ENCODE measurements at regions not wholly inside any gene's neighbourhood (a gene's known extent, or its start where the extent isn't known, plus 50 kb on each side); places are given as distances from the start of the nearest gene placed in this dataset.

GRCh38 chr18:55079481-55080355, 120.5 kb upstream of the CCDC68 start:
- H3K4me1 Mint-ChIP-seq = no peaks in the 10 kb centered on the region
- H3K27me3 ChIP-seq (replicated peaks in 1 of 2; ENCODE audit: control insufficient read depth in 2 of 2, extremely low read depth in 1 of 2, insufficient read depth in 2 of 2, low read length in 1 of 2) = no peaks in the 10 kb centered on the region
- no peak overlapping the region for H3K4me3 Mint-ChIP-seq
- H3K36me3 ChIP-seq (ENCODE audit: control insufficient read depth in 2 of 2, extremely low read depth in 1 of 2, insufficient read depth in 1 of 2, low read length in 1 of 2) = no peaks in the 10 kb centered on the region
- ATAC-seq (replicated peaks in 1 of 4) (no peak), DNase-seq (no peak)
- no peaks in the 10 kb centered on the region for H3K9me3 Mint-ChIP-seq
- no peaks in the 10 kb centered on the region for H3K9me3 ChIP-seq
- H3K4me3 ChIP-seq (ENCODE audit: control insufficient read depth in 1 of 2, extremely low read depth in 1 of 2, low read length in 1 of 2) = no peak overlapping the region
- 66% methylated on average over 9 of the region's 17 CpGs for WGBS (ENCODE audit: insufficient coverage)
- H3K36me3 Mint-ChIP-seq = no peaks in the 10 kb centered on the region
- H3K4me1 ChIP-seq (ENCODE audit: control insufficient read depth in 1 of 2, extremely low read depth in 1 of 2, insufficient read depth in 2 of 2, low read length in 2 of 2) = no peaks in the 10 kb centered on the region
- ChIA-PET POLR2A (no interaction called here), CTCF (no interaction called here)
- H3K27ac Mint-ChIP-seq = no peak overlapping the region
- no peak overlapping the region for H3K27ac ChIP-seq (ENCODE audit: low read length)
- H3K27me3 Mint-ChIP-seq = peaks cover 0 to 11% of the 10 kb centered on the region in 2 donors

GRCh38 chr18:55079067-55079466, 119.8 kb upstream of the CCDC68 start:
- Histone ChIP-seq H3K9me3 (no peaks in the 10 kb centered on the region), H3K27me3 (replicated peaks in 1 of 2; ENCODE audit: control insufficient read depth in 2 of 2, extremely low read depth in 1 of 2, insufficient read depth in 2 of 2, low read length in 1 of 2) (no peaks in the 10 kb centered on the region), H3K4me1 (ENCODE audit: control insufficient read depth in 1 of 2, extremely low read depth in 1 of 2, insufficient read depth in 2 of 2, low read length in 2 of 2) (no peaks in the 10 kb centered on the region), H3K36me3 (ENCODE audit: control insufficient read depth in 2 of 2, extremely low read depth in 1 of 2, insufficient read depth in 1 of 2, low read length in 1 of 2) (no peaks in the 10 kb centered on the region), H3K4me3 (ENCODE audit: control insufficient read depth in 1 of 2, extremely low read depth in 1 of 2, low read length in 1 of 2) (no peak overlapping the region), H3K27ac (ENCODE audit: low read length) (no peak overlapping the region)
- DNase-seq (no peak), ATAC-seq (replicated peaks in 1 of 4) (no peak)
- 64% methylated on average over 4 of the region's 6 CpGs for WGBS (ENCODE audit: insufficient coverage)
- H3K27ac Mint-ChIP-seq = no peak overlapping the region
- H3K27me3 Mint-ChIP-seq = peaks cover 0 to 11% of the 10 kb centered on the region in 2 donors
- ChIA-PET POLR2A (no interaction called here), CTCF (no interaction called here)
- no peaks in the 10 kb centered on the region for H3K36me3 Mint-ChIP-seq
- no peaks in the 10 kb centered on the region for H3K4me1 Mint-ChIP-seq
- no peak overlapping the region for H3K4me3 Mint-ChIP-seq
- no peaks in the 10 kb centered on the region for H3K9me3 Mint-ChIP-seq

GRCh38 chr18:55078303-55078932, 119.2 kb upstream of the CCDC68 start:
- Histone ChIP-seq H3K27me3 (replicated peaks in 1 of 2; ENCODE audit: control insufficient read depth in 2 of 2, extremely low read depth in 1 of 2, insufficient read depth in 2 of 2, low read length in 1 of 2) (no peaks in the 10 kb centered on the region), H3K36me3 (ENCODE audit: control insufficient read depth in 2 of 2, extremely low read depth in 1 of 2, insufficient read depth in 1 of 2, low read length in 1 of 2) (no peaks in the 10 kb centered on the region), H3K27ac (ENCODE audit: low read length) (no peak overlapping the region), H3K4me1 (ENCODE audit: control insufficient read depth in 1 of 2, extremely low read depth in 1 of 2, insufficient read depth in 2 of 2, low read length in 2 of 2) (no peaks in the 10 kb centered on the region), H3K9me3 (no peaks in the 10 kb centered on the region), H3K4me3 (ENCODE audit: control insufficient read depth in 1 of 2, extremely low read depth in 1 of 2, low read length in 1 of 2) (no peak overlapping the region)
- Mint-ChIP-seq H3K27ac (no peak overlapping the region), H3K4me1 (no peaks in the 10 kb centered on the region), H3K9me3 (no peaks in the 10 kb centered on the region), H3K27me3 (peaks cover 0 to 11% of the 10 kb centered on the region in 2 donors), H3K36me3 (no peaks in the 10 kb centered on the region), H3K4me3 (no peak overlapping the region)
- DNase-seq (no peak), ATAC-seq (replicated peaks in 1 of 4) (no peak)
- CTCF ChIA-PET = no interaction called here
- POLR2A ChIA-PET = no interaction called here
- 92% methylated on average over 4 of the region's 8 CpGs for WGBS (ENCODE audit: insufficient coverage)

GRCh38 chr18:55076643-55077218, 117.5 kb upstream of the CCDC68 start:
- Histone ChIP-seq H3K27ac (ENCODE audit: low read length) (no peak overlapping the region), H3K36me3 (ENCODE audit: control insufficient read depth in 2 of 2, extremely low read depth in 1 of 2, insufficient read depth in 1 of 2, low read length in 1 of 2) (no peaks in the 10 kb centered on the region), H3K4me1 (ENCODE audit: control insufficient read depth in 1 of 2, extremely low read depth in 1 of 2, insufficient read depth in 2 of 2, low read length in 2 of 2) (no peaks in the 10 kb centered on the region), H3K4me3 (ENCODE audit: control insufficient read depth in 1 of 2, extremely low read depth in 1 of 2, low read length in 1 of 2) (no peak overlapping the region), H3K9me3 (no peaks in the 10 kb centered on the region), H3K27me3 (replicated peaks in 1 of 2; ENCODE audit: control insufficient read depth in 2 of 2, extremely low read depth in 1 of 2, insufficient read depth in 2 of 2, low read length in 1 of 2) (no peaks in the 10 kb centered on the region)
- ChIA-PET CTCF (no interaction called here), POLR2A (no interaction called here)
- no peak overlapping the region for H3K4me3 Mint-ChIP-seq
- H3K9me3 Mint-ChIP-seq = no peaks in the 10 kb centered on the region
- DNase-seq (no peak), ATAC-seq (replicated peaks in 1 of 4) (no peak)
- H3K4me1 Mint-ChIP-seq = no peaks in the 10 kb centered on the region
- no peak overlapping the region for H3K27ac Mint-ChIP-seq
- no peaks in the 10 kb centered on the region for H3K36me3 Mint-ChIP-seq
- peaks cover 0 to 17% of the 10 kb centered on the region in 2 donors for H3K27me3 Mint-ChIP-seq
- WGBS (ENCODE audit: insufficient coverage) = 62% methylated on average over 6 of the region's 6 CpGs

GRCh38 chr18:55073834-55074233, 114.6 kb upstream of the CCDC68 start:
- H3K27me3 ChIP-seq (replicated peaks in 1 of 2; ENCODE audit: control insufficient read depth in 2 of 2, extremely low read depth in 1 of 2, insufficient read depth in 2 of 2, low read length in 1 of 2) = peaks cover 0 to 4% of the 10 kb centered on the region in 2 experiments
- H3K27me3 Mint-ChIP-seq = peaks cover 0 to 12% of the 10 kb centered on the region in 2 donors
- no peaks in the 10 kb centered on the region for H3K9me3 ChIP-seq
- H3K27ac Mint-ChIP-seq = no peak overlapping the region
- ATAC-seq (replicated peaks in 1 of 4) = no peak
- H3K4me3 ChIP-seq (ENCODE audit: control insufficient read depth in 1 of 2, extremely low read depth in 1 of 2, low read length in 1 of 2) = no peak overlapping the region
- POLR2A ChIA-PET = no interaction called here
- no peak overlapping the region for H3K27ac ChIP-seq (ENCODE audit: low read length)
- CTCF ChIA-PET = no interaction called here
- no peaks in the 10 kb centered on the region for H3K4me1 ChIP-seq (ENCODE audit: control insufficient read depth in 1 of 2, extremely low read depth in 1 of 2, insufficient read depth in 2 of 2, low read length in 2 of 2)
- H3K4me3 Mint-ChIP-seq = no peak overlapping the region
- no peak for DNase-seq
- peaks cover 0 to 2% (median 0%) of the 10 kb centered on the region in 3 donors for H3K4me1 Mint-ChIP-seq
- H3K36me3 Mint-ChIP-seq = no peaks in the 10 kb centered on the region
- no peaks in the 10 kb centered on the region for H3K9me3 Mint-ChIP-seq
- H3K36me3 ChIP-seq (ENCODE audit: control insufficient read depth in 2 of 2, extremely low read depth in 1 of 2, insufficient read depth in 1 of 2, low read length in 1 of 2) = no peaks in the 10 kb centered on the region

GRCh38 chr18:55073116-55073515, 113.9 kb upstream of the CCDC68 start:
- Mint-ChIP-seq H3K36me3 (no peaks in the 10 kb centered on the region), H3K4me3 (no peak overlapping the region), H3K4me1 (peaks cover 0 to 2% (median 0%) of the 10 kb centered on the region in 3 donors), H3K27ac (no peak overlapping the region), H3K27me3 (peaks cover 0 to 12% of the 10 kb centered on the region in 2 donors), H3K9me3 (no peaks in the 10 kb centered on the region)
- Histone ChIP-seq H3K27me3 (replicated peaks in 1 of 2; ENCODE audit: control insufficient read depth in 2 of 2, extremely low read depth in 1 of 2, insufficient read depth in 2 of 2, low read length in 1 of 2) (peaks cover 0 to 4% of the 10 kb centered on the region in 2 experiments), H3K27ac (ENCODE audit: low read length) (no peak overlapping the region), H3K36me3 (ENCODE audit: control insufficient read depth in 2 of 2, extremely low read depth in 1 of 2, insufficient read depth in 1 of 2, low read length in 1 of 2) (no peaks in the 10 kb centered on the region), H3K4me1 (ENCODE audit: control insufficient read depth in 1 of 2, extremely low read depth in 1 of 2, insufficient read depth in 2 of 2, low read length in 2 of 2) (no peaks in the 10 kb centered on the region), H3K9me3 (no peaks in the 10 kb centered on the region), H3K4me3 (ENCODE audit: control insufficient read depth in 1 of 2, extremely low read depth in 1 of 2, low read length in 1 of 2) (no peak overlapping the region)
- POLR2A ChIA-PET = no interaction called here
- ATAC-seq (replicated peaks in 1 of 4) (no peak), DNase-seq (no peak)
- WGBS (ENCODE audit: insufficient coverage) = 93% methylated on average over 3 of the region's 4 CpGs
- CTCF ChIA-PET = no interaction called here

All from T-cell (primary cell).